LNCaP clone FGC (cell line): ENCODE measurements at regions not wholly inside any gene's neighbourhood (a gene's known extent, or its start where the extent isn't known, plus 50 kb on each side); places are given as distances from the start of the nearest gene placed in this dataset.

ENCODE experiments used
- DNase-seq: peaks from one replicate; pipeline ENCODE4 v3.0.0-alpha.2; 2011; ENCODE audit warnings: low read depth
- H3K4me3 ChIP-seq: 2 replicates; pipeline ENCODE4 v1.5.1; 2011; ENCODE audit warnings: mild to moderate bottlenecking, low read depth, low read length, control low read depth
- CTCF ChIP-seq: IDR thresholded peaks from 2 replicates; pipeline ENCODE4 v1.5.1; 2012; ENCODE audit warnings: mild to moderate bottlenecking; ENCODE audit not compliant: control insufficient read depth, insufficient read depth; ENCODE audit errors: extremely low read depth

GRCh38 chr18:7470503-7470902 lies 96.6 kb upstream of the PTPRM start:
- no peak for TF ChIP-seq CTCF
- DNase-seq, result no peak

GRCh38 chr18:7476386-7476785 lies 90.7 kb upstream of the PTPRM start:
- no peak for TF ChIP-seq CTCF
- H3K4me3 ChIP-seq, result no peak overlapping the region
- no peak for DNase-seq

More at GRCh38 chr18:7470503-7470902, 96.6 kb upstream of the PTPRM start:
- H3K4me3 ChIP-seq, result no peak overlapping the region

GRCh38 chr18:7479756-7480155 lies 87.4 kb upstream of the PTPRM start:
- TF ChIP-seq CTCF, result no peak
- no peak overlapping the region for H3K4me3 ChIP-seq
- DNase-seq, result no peak

- no peak for DNase-seq
- TF ChIP-seq CTCF, result no peak
- H3K4me3 ChIP-seq, result no peak overlapping the region
Measured at GRCh38 chr18:7480879-7481278, 86.2 kb upstream of the PTPRM start.

- TF ChIP-seq CTCF, result no peak
- DNase-seq, result no peak
- no peak overlapping the region for H3K4me3 ChIP-seq
Measured at GRCh38 chr18:7482342-7482741, 84.8 kb upstream of the PTPRM start.

- H3K4me3 ChIP-seq, result no peak overlapping the region
- TF ChIP-seq CTCF, result no peak
Measured at GRCh38 chr18:7485616-7486015, 81.5 kb upstream of the PTPRM start.

GRCh38 chr18:7488571-7488970 lies 78.5 kb upstream of the PTPRM start:
- no peak for TF ChIP-seq CTCF
- DNase-seq, result no peak
- no peak overlapping the region for H3K4me3 ChIP-seq

More at GRCh38 chr18:7485616-7486015, 81.5 kb upstream of the PTPRM start:
- DNase-seq, result no peak
